PC-3 (cell line): ENCODE measurements at regions not wholly inside any gene's neighbourhood (a gene's known extent, or its start where the extent isn't known, plus 50 kb on each side); places are given as distances from the start of the nearest gene placed in this dataset.

Source experiments
- ATAC-seq: fragments of 200-7000 bp; cut with Tn5 transposase; 2 replicates; pipeline ENCODE4 v1.9.1; 2020; ENCODE audit warnings: mild to moderate bottlenecking, moderate library complexity
- BruUV-seq: library from RNA; stranded (reverse); fragments of 400-500 nt; replicated peaks from 2 replicates; lab custom pipeline; 2021; lab: Mats Ljungman, UMichigan
- CTCF ChIA-PET: fragments of 300-600 bp; sonication (Branson Sonifier 250); formaldehyde crosslinking; loops from one replicate; lab custom pipeline; 2022; ENCODE audit warnings: antibody characterized with exemption; lab: Charles Lee
- POLR2A ChIA-PET: fragments of 300-600 bp; sonication (Branson Sonifier 250); formaldehyde crosslinking; loops from one replicate; lab custom pipeline; 2022; ENCODE audit warnings: antibody characterized with exemption; ENCODE audit not compliant: unreplicated experiment; lab: Charles Lee
- DNase-seq: peaks from one replicate; pipeline ENCODE4 v3.0.0-alpha.2; 2015
- H2AFZ ChIP-seq: fragments of 300-600 bp; sonication (generic); 2 replicates; pipeline ENCODE4 v1.6.0; 2016; ENCODE audit warnings: antibody characterized with exemption, low read length
- H3F3A ChIP-seq: fragments of 300-600 bp; sonication (generic); one replicate; pipeline ENCODE4 v1.6.0; 2017; ENCODE audit warnings: antibody characterized with exemption, low read length, control low read depth, mild to moderate bottlenecking; ENCODE audit not compliant: unreplicated experiment
- H3K27ac ChIP-seq: fragments of 300-600 bp; sonication (generic); 2 replicates; pipeline ENCODE4 v1.5.1; 2016; ENCODE audit warnings: mild to moderate bottlenecking, low read length
- H3K27me3 ChIP-seq: fragments of 300-600 bp; sonication (generic); 2 replicates; pipeline ENCODE4 v1.6.1; 2016; ENCODE audit warnings: low read length, mixed read lengths
- H3K36me3 ChIP-seq: fragments of 300-600 bp; sonication (generic); 2 replicates; pipeline ENCODE4 v1.6.1; 2016; ENCODE audit warnings: low read depth, mixed run types, low read length, mixed read lengths
- H3K4me1 ChIP-seq: fragments of 300-600 bp; sonication (generic); 2 replicates; pipeline ENCODE4 v1.5.1; 2016; ENCODE audit warnings: low read length; ENCODE audit not compliant: insufficient read depth
- H3K4me2 ChIP-seq: fragments of 300-600 bp; sonication (generic); 2 replicates; pipeline ENCODE4 v1.6.0; 2016; ENCODE audit warnings: low read length
- H3K4me3 ChIP-seq: fragments of 300-600 bp; sonication (generic); 2 replicates; pipeline ENCODE4 v1.5.1; 2016; ENCODE audit warnings: mild to moderate bottlenecking, low read length, mixed read lengths
- H3K79me2 ChIP-seq: fragments of 300-600 bp; sonication (generic); 2 replicates; pipeline ENCODE4 v1.6.1; 2017; ENCODE audit warnings: low read length, mixed read lengths
- H3K9ac ChIP-seq: fragments of 300-600 bp; sonication (generic); 2 replicates; pipeline ENCODE4 v1.6.0; 2016; ENCODE audit warnings: mild to moderate bottlenecking, low read length
- H3K9me2 ChIP-seq: fragments of 300-600 bp; sonication (generic); replicated peaks from 2 replicates; pipeline ENCODE4 v1.6.1; 2016; ENCODE audit warnings: mixed run types, low read length, mixed read lengths
- H3K9me3 ChIP-seq: fragments of 300-600 bp; sonication (generic); 2 replicates; pipeline ENCODE4 v1.6.1; 2016; ENCODE audit warnings: low read length, mixed read lengths
- H4K20me1 ChIP-seq: fragments of 300-600 bp; sonication (generic); 2 replicates; pipeline ENCODE4 v1.6.1; 2016; ENCODE audit warnings: low read length, mixed read lengths
- CTCF ChIP-seq: fragments of 300-600 bp; sonication (generic); conservative IDR thresholded peaks from 2 replicates; pipeline ENCODE4 v1.5.1; 2017; ENCODE audit warnings: antibody characterized with exemption, low read depth, mild to moderate bottlenecking, low read length
- EZH2 ChIP-seq: fragments of 300-600 bp; sonication (generic); IDR thresholded peaks from one replicate; pipeline ENCODE4 v1.6.1; 2017; ENCODE audit warnings: antibody characterized with exemption, mild to moderate bottlenecking, low read length; ENCODE audit not compliant: unreplicated experiment
- EZH2phosphoT487 ChIP-seq: fragments of 300-600 bp; sonication (generic); IDR thresholded peaks from 2 replicates; pipeline ENCODE4 v1.6.1; 2018; ENCODE audit warnings: mild to moderate bottlenecking, antibody characterized with exemption, low read length, borderline replicate concordance
- intact Hi-C: fragments of 100-400 bp; cut with micrococcal nuclease; formaldehyde crosslinking; loops from 2 replicates; pipeline ENCODE4 v1.9.0; 2023

GRCh38 chr2:7969756-7970515 is 711.9 kb upstream of the ID2 start:
- no peaks in the 10 kb centered on the region for H3K9me2 ChIP-seq
- no peak for DNase-seq
- H2AFZ ChIP-seq, result no peak overlapping the region
- no peaks in the 10 kb centered on the region for H3K36me3 ChIP-seq
- intact Hi-C loops, result no loop called here
- H3K9ac ChIP-seq, result no peak overlapping the region
- H3K79me2 ChIP-seq, result no peaks in the 10 kb centered on the region
- no peak overlapping the region for H3K4me2 ChIP-seq
- H3K27ac ChIP-seq, result no peak overlapping the region
- H4K20me1 ChIP-seq, result no peaks in the 10 kb centered on the region
- H3K4me1 ChIP-seq, result no peaks in the 10 kb centered on the region
- TF ChIP-seq CTCF (no peak), EZH2phosphoT487 (no peak), EZH2 (no peak)
- H3F3A ChIP-seq, result no peaks in the 10 kb centered on the region
- POLR2A ChIA-PET, result no interaction called here
- H3K27me3 ChIP-seq, result no peaks in the 10 kb centered on the region
- no peaks in the 10 kb centered on the region for H3K9me3 ChIP-seq
- ATAC-seq, result no peak
- CTCF ChIA-PET, result no interaction called here
- H3K4me3 ChIP-seq, result no peak overlapping the region
- BruUV-seq, result no TSS peak

- intact Hi-C loops, result no loop called here
Observed at GRCh38 chr2:7971248-7971647, 710.6 kb upstream of the ID2 start.

More at GRCh38 chr2:7971248-7971647, 710.6 kb upstream of the ID2 start:
- TF ChIP-seq CTCF (no peak), EZH2phosphoT487 (no peak)
- CTCF ChIA-PET, result no interaction called here
- Histone ChIP-seq H3K27ac (no peak overlapping the region), H3F3A (no peaks in the 10 kb centered on the region), H3K4me1 (no peaks in the 10 kb centered on the region), H2AFZ (no peak overlapping the region), H3K9ac (no peak overlapping the region), H4K20me1 (no peaks in the 10 kb centered on the region), H3K79me2 (no peaks in the 10 kb centered on the region), H3K9me2 (no peaks in the 10 kb centered on the region), H3K9me3 (no peaks in the 10 kb centered on the region), H3K36me3 (no peaks in the 10 kb centered on the region), H3K27me3 (no peaks in the 10 kb centered on the region), H3K4me3 (no peak overlapping the region), H3K4me2 (no peak overlapping the region)
- POLR2A ChIA-PET, result no interaction called here
- no peak for ATAC-seq
- no TSS peak for BruUV-seq
- DNase-seq, result no peak
